GM12873 (cell line): ENCODE measurements at regions not wholly inside any gene's neighbourhood (a gene's known extent, or its start where the extent isn't known, plus 50 kb on each side); places are given as distances from the start of the nearest gene placed in this dataset.

Experiments used
- TF ChIP-seq, protein P1 (sequence below): IDR thresholded peaks from 2 replicates; pipeline ENCODE4 v1.5.1; 2012; ENCODE audit warnings: low read depth, mild to moderate bottlenecking, moderate library complexity, low read length, control low read depth; ENCODE audit not compliant: insufficient read depth; ENCODE audit errors: missing control alignments

DNA sequence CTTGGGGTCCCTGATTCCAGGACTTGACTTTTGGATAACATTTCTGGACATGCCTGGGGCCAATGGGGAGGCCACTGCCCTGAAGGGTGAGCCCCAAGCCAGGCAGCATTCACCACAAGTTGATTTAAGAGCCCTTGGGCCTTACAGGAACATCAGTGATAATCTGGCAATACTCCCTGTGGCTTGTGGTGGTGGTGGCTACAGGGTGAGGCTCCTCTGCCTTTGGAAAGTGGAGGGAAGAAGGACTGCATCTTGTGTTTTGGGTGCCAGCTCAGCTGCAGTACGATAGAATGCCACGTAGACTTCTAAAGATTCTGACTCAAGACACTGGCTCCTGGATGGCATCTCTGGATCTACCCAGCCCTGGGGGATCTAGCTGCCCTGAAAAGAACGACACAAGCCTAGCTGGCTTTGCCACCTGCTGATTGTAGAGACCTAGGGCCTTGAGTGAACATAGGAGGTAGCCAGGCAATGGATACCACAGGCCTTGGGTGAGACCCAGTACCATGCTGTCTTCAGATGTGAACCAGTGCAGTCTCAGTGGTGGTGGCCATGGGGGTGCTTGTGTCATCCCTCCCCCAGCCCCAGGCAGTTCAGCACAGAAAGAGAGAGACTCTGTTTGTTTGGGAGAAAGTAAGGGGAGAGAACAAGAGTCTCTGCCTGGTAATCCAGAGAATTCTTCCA, 79.0 kb upstream of the DAP start:
- TF ChIP-seq, protein P1, sequence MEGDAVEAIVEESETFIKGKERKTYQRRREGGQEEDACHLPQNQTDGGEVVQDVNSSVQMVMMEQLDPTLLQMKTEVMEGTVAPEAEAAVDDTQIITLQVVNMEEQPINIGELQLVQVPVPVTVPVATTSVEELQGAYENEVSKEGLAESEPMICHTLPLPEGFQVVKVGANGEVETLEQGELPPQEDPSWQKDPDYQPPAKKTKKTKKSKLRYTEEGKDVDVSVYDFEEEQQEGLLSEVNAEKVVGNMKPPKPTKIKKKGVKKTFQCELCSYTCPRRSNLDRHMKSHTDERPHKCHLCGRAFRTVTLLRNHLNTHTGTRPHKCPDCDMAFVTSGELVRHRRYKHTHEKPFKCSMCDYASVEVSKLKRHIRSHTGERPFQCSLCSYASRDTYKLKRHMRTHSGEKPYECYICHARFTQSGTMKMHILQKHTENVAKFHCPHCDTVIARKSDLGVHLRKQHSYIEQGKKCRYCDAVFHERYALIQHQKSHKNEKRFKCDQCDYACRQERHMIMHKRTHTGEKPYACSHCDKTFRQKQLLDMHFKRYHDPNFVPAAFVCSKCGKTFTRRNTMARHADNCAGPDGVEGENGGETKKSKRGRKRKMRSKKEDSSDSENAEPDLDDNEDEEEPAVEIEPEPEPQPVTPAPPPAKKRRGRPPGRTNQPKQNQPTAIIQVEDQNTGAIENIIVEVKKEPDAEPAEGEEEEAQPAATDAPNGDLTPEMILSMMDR, result no peak

DNA sequence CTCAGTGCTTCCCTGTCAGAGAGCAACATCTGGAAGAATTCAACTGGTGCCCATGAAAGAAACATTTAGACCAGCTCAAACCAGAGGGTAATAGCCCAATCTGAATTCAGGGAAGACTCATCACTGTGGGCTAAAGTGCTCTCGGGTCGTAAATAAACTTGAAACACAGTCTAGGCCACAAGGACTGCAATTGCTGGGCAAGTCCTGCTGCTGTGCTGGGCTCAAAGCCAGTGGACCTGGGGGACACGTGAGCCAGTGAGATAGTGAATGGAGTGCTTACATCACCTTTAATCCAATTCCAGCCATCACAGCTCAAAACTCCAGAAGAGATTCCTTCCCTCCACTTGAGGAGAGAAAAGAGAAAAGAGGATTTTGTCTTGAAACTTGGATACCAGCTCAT, 78.1 kb upstream of the DAP start:
- TF ChIP-seq, protein P1, result no peak

DNA sequence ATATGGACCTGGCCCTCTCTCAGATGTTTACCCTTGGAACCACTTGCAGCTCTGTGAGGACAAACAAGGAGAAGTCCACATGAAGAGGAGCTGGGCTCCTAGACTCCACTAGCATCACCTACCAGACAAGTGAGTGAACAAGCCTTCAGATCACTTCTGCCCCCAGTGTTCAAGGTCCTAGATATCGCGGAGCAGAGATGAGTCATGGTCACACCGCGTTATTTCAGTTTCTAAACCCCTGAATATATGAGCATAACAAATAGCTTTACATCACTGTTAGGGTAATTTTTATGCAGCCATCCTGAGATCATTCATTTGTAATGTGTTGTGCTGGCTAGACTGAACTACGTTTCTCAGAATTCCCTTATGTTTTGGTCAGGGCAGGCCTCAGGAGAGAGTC, 77.0 kb upstream of the DAP start:
- TF ChIP-seq, protein P1, result no peak

DNA sequence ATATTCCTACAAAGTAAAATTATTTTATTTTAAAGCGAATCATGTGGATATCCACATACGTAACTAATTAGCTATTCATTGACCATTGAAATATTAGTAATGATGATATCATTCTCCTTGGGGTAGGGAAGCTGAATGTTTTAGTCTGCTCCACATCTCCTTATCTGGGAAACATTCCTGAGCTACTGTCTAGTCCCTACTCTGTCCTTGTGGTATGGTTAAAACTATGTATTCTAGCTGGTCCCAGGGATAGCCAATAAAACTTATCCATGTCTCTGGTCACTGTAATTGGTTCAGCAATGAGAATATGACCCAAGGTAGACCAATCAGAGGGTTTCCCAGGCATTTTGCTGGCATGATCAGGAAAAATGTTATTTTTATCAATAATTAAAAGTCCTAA, 76.0 kb upstream of the DAP start:
- TF ChIP-seq, protein P1, result no peak

DNA sequence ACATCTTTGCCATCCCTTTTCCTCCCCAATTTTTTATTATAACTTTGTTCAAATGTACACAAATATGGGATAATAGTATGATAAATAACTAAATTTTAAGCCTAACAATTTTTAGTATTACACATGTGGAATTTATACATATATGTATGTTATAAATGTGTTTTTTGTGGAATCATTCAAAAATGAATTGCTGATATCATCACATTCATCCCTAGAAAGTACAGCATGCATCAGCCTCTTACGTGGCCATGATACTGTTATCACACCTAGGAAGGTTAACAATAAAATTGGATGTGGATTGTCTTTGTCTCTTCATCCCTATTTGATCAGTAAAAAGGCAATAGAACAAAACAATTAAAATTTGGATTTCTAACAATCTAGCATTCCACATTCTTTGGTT, 73.7 kb upstream of the DAP start:
- TF ChIP-seq, protein P1, result no peak

DNA sequence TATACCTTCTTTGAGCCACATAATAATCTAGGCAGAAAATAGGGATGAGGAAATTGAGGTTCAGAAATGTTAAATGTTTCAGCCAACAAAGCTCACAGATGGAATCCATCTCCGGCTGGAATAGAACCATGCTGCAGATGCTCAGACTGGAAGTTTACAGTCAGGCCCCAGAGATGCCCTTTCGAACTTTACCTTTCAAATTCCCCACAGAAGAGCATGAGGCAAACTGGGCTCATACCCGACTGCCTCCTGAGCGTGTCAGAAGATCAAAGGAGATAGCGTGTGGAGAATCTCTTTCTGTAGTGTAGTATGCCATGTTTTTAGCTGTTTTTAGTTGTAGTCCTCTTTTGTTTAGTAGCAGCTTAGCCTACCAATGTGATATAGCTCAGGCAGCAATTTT, 72.0 kb upstream of the DAP start:
- TF ChIP-seq, protein P1, result no peak

DNA sequence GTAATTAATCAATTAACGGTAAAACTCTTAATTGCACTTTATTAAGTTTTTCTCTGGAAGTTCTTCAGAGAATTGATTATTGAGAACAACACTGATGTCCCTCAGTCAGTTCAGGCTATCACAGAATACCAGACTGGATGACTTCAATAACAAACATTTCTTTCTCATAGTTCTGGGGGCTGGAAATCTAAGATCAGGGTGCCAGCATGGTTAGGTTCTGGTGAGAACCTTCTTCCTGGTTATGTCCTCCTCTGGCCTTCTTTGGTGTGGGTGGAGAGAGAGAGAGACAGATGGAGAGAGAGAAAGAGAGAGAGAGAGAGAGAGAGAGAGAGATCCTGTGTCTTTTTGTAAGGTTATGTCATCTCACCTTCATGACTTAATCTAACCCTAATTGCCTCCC, 71.4 kb upstream of the DAP start:
- TF ChIP-seq, protein P1, result no peak
